K562 (cell line): ENCODE measurements at regions not wholly inside any gene's neighbourhood (a gene's known extent, or its start where the extent isn't known, plus 50 kb on each side); places are given as distances from the start of the nearest gene placed in this dataset.

ENCODE experiments used
- ATAC-seq: fragments of 200-7000 bp; cut with Tn5 transposase; 3 replicates; pipeline ENCODE4 v1.9.1; 2020; ENCODE audit warnings: moderate library complexity
- BruUV-seq: library from RNA; stranded (reverse); fragments of 400-500 nt; replicated peaks from 2 replicates; lab custom pipeline; 2021; lab: Mats Ljungman, UMichigan
- CTCF ChIA-PET: fragments of 300-600 bp; formaldehyde crosslinking; extraction: SDS; loops from one replicate; lab custom pipeline; 2021; ENCODE audit warnings: low intra/inter-chr PET ratio; lab: Yijun Ruan, JAX
- POLR2A ChIA-PET: fragments of 300-600, 350-650 bp; sonication (Branson Sonifier 250); formaldehyde crosslinking; extraction: SDS; loops from one replicate; lab custom pipeline; 2021; ENCODE audit warnings: antibody characterized with exemption, inconsistent platforms; lab: Yijun Ruan, JAX
- DNase-seq, 4 experiments: peaks; one replicate each; pipeline versions ENCODE4 v3.0.0 to v3.0.0-alpha.2; 2011 to 2018; ENCODE audit warnings: low spot score in 3 of 4, mixed read lengths in 3 of 4; ENCODE audit errors: extremely low read depth in 1 of 4
- FAIRE-seq: peaks from 2 replicates; lab custom pipeline; 2011; peaks lifted over from hg19 to GRCh38; lab: Jason Lieb, UNC
- H2AFZ ChIP-seq: 2 replicates; pipeline ENCODE4 v1.6.0; 2011; ENCODE audit warnings: low read depth, low read length, control low read depth, inconsistent platforms
- H3K27ac ChIP-seq: fragments of 200-600 bp; 3 replicates; pipeline ENCODE4 v1.8.0; 2011; ENCODE audit warnings: low read depth, mild to moderate bottlenecking, control low read depth, inconsistent platforms, low read length, moderate library complexity, mixed read lengths; ENCODE audit errors: extremely low read depth
- H3K27me3 ChIP-seq, 2 experiments: fragments of 300-600 bp in 1 of 2; 2 replicates in 1 of 2; 3 replicates in 1 of 2; pipeline versions ENCODE4 v1.6.0 to v1.8.0; 2011; ENCODE audit warnings: inconsistent platforms in 2 of 2, low read length in 2 of 2, mild to moderate bottlenecking in 1 of 2, mixed read lengths in 1 of 2, moderate library complexity in 1 of 2; ENCODE audit not compliant: control insufficient read depth in 2 of 2, insufficient read depth in 2 of 2
- H3K36me3 ChIP-seq: fragments of 300-600 bp; 3 replicates; pipeline ENCODE4 v1.8.0; 2011; ENCODE audit warnings: mild to moderate bottlenecking, low read length, inconsistent platforms; ENCODE audit not compliant: control insufficient read depth, insufficient read depth
- H3K4me1 ChIP-seq, 2 experiments: fragments of 200-600 bp in 1 of 2; replicated peaks in 1 of 2; 2 replicates in 1 of 2; 3 replicates in 1 of 2; pipeline versions ENCODE4 v1.5.1 to v1.8.0; 2011; ENCODE audit warnings: inconsistent platforms in 2 of 2, low read length in 2 of 2, mild to moderate bottlenecking in 1 of 2, mixed read lengths in 1 of 2, moderate library complexity in 1 of 2; ENCODE audit not compliant: control insufficient read depth in 2 of 2, insufficient read depth in 2 of 2
- H3K4me2 ChIP-seq: 2 replicates; pipeline ENCODE4 v1.6.1; 2011; ENCODE audit warnings: low read length, control low read depth, inconsistent platforms, mixed read lengths; ENCODE audit not compliant: insufficient read depth
- H3K4me3 ChIP-seq: fragments of 200-600 bp; sonication (generic), shearing (Covaris generic); 2 replicates; pipeline ENCODE4 v1.5.1; 2016; ENCODE audit warnings: control low read depth, inconsistent platforms
- H3K79me2 ChIP-seq: fragments of 200-600 bp; 3 replicates; pipeline ENCODE4 v1.8.0; 2011; ENCODE audit warnings: low read length, inconsistent platforms; ENCODE audit not compliant: control insufficient read depth, insufficient read depth
- H3K9ac ChIP-seq, 2 experiments: 2 replicates each; pipeline versions ENCODE4 v1.6.0 to v1.6.1; 2011; ENCODE audit warnings: low read depth in 2 of 2, low read length in 2 of 2, control low read depth in 1 of 2, inconsistent platforms in 1 of 2, mild to moderate bottlenecking in 1 of 2, mixed read lengths in 1 of 2; ENCODE audit not compliant: insufficient read depth in 1 of 2
- H3K9me1 ChIP-seq: one replicate; pipeline ENCODE4 v1.6.0; 2011; ENCODE audit warnings: inconsistent platforms, mild to moderate bottlenecking, low read length, moderate library complexity; ENCODE audit not compliant: control insufficient read depth, insufficient read depth
- H3K9me3 ChIP-seq: replicated peaks from 2 replicates; pipeline ENCODE4 v1.5.1; 2011; ENCODE audit warnings: low read depth, low read length, inconsistent platforms; ENCODE audit not compliant: control insufficient read depth, insufficient read depth
- H4K20me1 ChIP-seq: replicated peaks from 2 replicates; pipeline ENCODE4 v1.6.1; 2011; ENCODE audit warnings: low read length, inconsistent platforms, mixed read lengths; ENCODE audit not compliant: control insufficient read depth, insufficient read depth
- CBX1 ChIP-seq: sonication (generic); IDR thresholded peaks from 2 replicates; pipeline ENCODE4 v1.6.1; 2016; ENCODE audit warnings: antibody characterized with exemption, low read depth, mild to moderate bottlenecking
- MXI1 ChIP-seq: IDR thresholded peaks from 2 replicates; pipeline ENCODE4 v1.6.1; 2011; ENCODE audit warnings: low read depth, mild to moderate bottlenecking, improper control_type of control experiment, low read length
- NFE2 ChIP-seq: IDR thresholded peaks from 2 replicates; pipeline ENCODE4 v1.6.1; 2014; ENCODE audit warnings: antibody characterized with exemption, low read depth
- NR2F6 ChIP-seq: fragments of 450-650 bp; formaldehyde crosslinking; IDR thresholded peaks from 2 replicates; pipeline ENCODE4 v1.4.0; 2020; ENCODE audit warnings: mild to moderate bottlenecking
- POLR2AphosphoS5 ChIP-seq: IDR thresholded peaks from 2 replicates; pipeline ENCODE4 v1.6.1; 2011; ENCODE audit warnings: mild to moderate bottlenecking, low read depth, low read length, moderate library complexity; ENCODE audit not compliant: control insufficient read depth, insufficient read depth
- SIX5 ChIP-seq, 2 experiments: IDR thresholded peaks; 2 replicates each; pipeline ENCODE4 v1.6.1; 2011; ENCODE audit warnings: low read length in 2 of 2, borderline replicate concordance in 1 of 2, low read depth in 1 of 2, mild to moderate bottlenecking in 1 of 2, moderate library complexity in 1 of 2; ENCODE audit not compliant: insufficient read depth in 1 of 2
- SNRNP70 ChIP-seq: fragments of 200-400 bp; formaldehyde crosslinking; optimal IDR thresholded peaks from 2 replicates; pipeline ENCODE3; 2017; ENCODE audit warnings: low read depth, low read length
- TCF7L2 ChIP-seq: fragments of 150-350 bp; IDR thresholded peaks from 2 replicates; pipeline ENCODE4 v1.6.1; 2016; ENCODE audit warnings: low read depth, mild to moderate bottlenecking, low read length, moderate library complexity
- ZNF384 ChIP-seq: IDR thresholded peaks from 2 replicates; pipeline ENCODE4 v1.6.1; 2012; ENCODE audit warnings: low read depth, low read length, improper control_type of control experiment
- ZNF444 ChIP-seq: fragments of 250-450 bp; sonication (Bioruptor Pico); IDR thresholded peaks from 2 replicates; pipeline ENCODE4 v1.4.0; 2020; ENCODE audit warnings: mild to moderate bottlenecking, moderate library complexity
- ZNF511 ChIP-seq: sonication (generic); formaldehyde crosslinking; IDR thresholded peaks from 2 replicates; pipeline ENCODE4 v1.8.0; 2022; ENCODE audit warnings: mild to moderate bottlenecking, missing genetic modification reagents
- WGBS: fragments of 100-300 bp; shearing (Covaris generic); methylation state at CpG from one replicate; pipeline ENCODE4 v1.1.6; 2016; ENCODE audit warnings: low coverage, mixed read lengths; ENCODE audit not compliant: insufficient coverage; ENCODE audit errors: missing lambda C conversion rate; 5-methylcytosine and 5-hydroxymethylcytosine counted together
- in situ Hi-C: fragments of 300-500 bp; cut with MboI; formaldehyde crosslinking; loops from 4 replicates; pipeline ENCODE4 v1.15.0; 2018; ENCODE audit warnings: inconsistent platforms, mixed read lengths
- intact Hi-C: fragments of 100-400 bp; cut with micrococcal nuclease; formaldehyde crosslinking; loops from 2 replicates; pipeline ENCODE4 v1.14.2; 2022

DNA sequence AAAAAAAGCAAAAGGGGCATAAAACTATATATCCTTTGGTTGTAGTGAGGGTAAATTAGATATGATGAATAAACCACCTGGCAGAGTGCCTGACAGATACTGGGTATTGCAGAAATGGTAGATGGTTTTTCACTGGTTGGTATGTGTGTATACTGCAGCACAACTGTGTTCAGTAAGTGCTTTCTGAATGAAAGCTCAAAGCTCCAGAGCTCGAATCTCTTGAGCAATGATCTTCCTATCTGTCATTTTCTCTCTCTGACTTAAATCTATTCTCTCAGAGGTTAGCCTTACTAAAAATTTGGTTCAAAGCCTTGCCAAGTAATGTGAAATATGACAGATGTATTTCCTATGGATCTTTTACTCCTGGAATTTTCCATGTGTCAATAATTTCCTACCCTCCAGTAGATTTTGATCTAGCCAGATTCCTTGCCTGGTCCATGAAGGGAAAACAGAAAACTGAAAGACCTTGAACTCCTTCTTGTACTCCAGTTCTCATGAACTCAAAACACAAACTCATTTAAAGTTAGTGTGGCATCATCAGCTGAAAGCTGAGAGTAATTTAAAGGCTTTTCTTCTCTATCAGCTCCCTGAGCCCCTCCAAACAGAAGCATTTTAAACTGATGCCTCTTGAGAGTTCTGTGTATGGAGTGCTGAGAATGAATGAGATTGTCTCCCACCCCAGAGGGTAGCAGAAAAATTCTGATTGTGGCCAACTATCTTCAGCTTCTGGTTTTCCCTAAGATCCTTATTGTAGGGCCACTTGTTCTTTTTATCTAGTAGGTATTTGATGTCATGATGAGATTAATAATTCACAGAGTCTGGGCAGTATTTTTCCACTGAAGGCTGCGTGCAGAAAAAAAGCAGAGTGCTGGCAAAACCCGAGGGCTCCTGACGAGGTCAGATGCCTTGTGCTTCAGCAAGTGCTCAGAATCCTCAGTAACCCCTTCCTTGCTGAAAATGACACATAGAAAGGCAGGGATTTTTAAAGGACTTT is 363.4 kb upstream of the BOD1L1 start:
- no peak for TF ChIP-seq POLR2AphosphoS5
- no peak overlapping the region for H3K9ac ChIP-seq
- no peaks in the 10 kb centered on the region for H3K9me1 ChIP-seq
- FAIRE-seq (no peak), ATAC-seq (no peak), DNase-seq (no peak)
- H3K4me1 ChIP-seq = no peaks in the 10 kb centered on the region
- in situ Hi-C loops = no loop called here
- no peaks in the 10 kb centered on the region for H3K79me2 ChIP-seq
- H3K4me3 ChIP-seq = no peak overlapping the region
- no TSS peak for BruUV-seq
- H3K36me3 ChIP-seq = no peaks in the 10 kb centered on the region
- WGBS = 0% methylated on average over 4 of the region's 4 CpGs
- no peak overlapping the region for H2AFZ ChIP-seq
- no peaks in the 10 kb centered on the region for H3K27me3 ChIP-seq
- ChIA-PET POLR2A (no interaction called here), CTCF (no interaction called here)
- intact Hi-C loops = no loop called here
- H3K9me3 ChIP-seq = no peaks in the 10 kb centered on the region
- no peak overlapping the region for H3K27ac ChIP-seq
- no peaks in the 10 kb centered on the region for H4K20me1 ChIP-seq
- H3K4me2 ChIP-seq = no peak overlapping the region

- no peak overlapping the region for H3K9ac ChIP-seq
- DNase-seq (no peak), ATAC-seq (no peak), FAIRE-seq (no peak)
- no TSS peak for BruUV-seq
- TF ChIP-seq ZNF511 (no peak), ZNF384 (no peak), NR2F6 (CRISPR knock-in tag) (no peak), NFE2 (no peak), MXI1 (no peak), SNRNP70 (no peak), TCF7L2 (no peak), ZNF444 (CRISPR knock-in tag) (no peak), SIX5 (IDR thresholded peaks at IDR 0.05; ENCODE audit: borderline replicate concordance in 1 of 2, insufficient read depth in 1 of 2, low read depth in 1 of 2, low read length in 2 of 2) (no peak), CBX1 (no peak)
- H3K36me3 ChIP-seq = no peaks in the 10 kb centered on the region
- WGBS = 0% methylated on average over 2 of the region's 2 CpGs
- no peaks in the 10 kb centered on the region for H3K27me3 ChIP-seq
- no peak overlapping the region for H3K4me3 ChIP-seq
- ChIA-PET CTCF (no interaction called here), POLR2A (no interaction called here)
- no peaks in the 10 kb centered on the region for H4K20me1 ChIP-seq
- H3K9me3 ChIP-seq = no peaks in the 10 kb centered on the region
- H3K79me2 ChIP-seq = no peaks in the 10 kb centered on the region
- H3K9me1 ChIP-seq = no peaks in the 10 kb centered on the region
- no peak overlapping the region for H3K27ac ChIP-seq
- intact Hi-C loops = no loop called here
- in situ Hi-C loops = no loop called here
- H2AFZ ChIP-seq = no peak overlapping the region
- no peak overlapping the region for H3K4me2 ChIP-seq
- no peaks in the 10 kb centered on the region for H3K4me1 ChIP-seq
Measured at GRCh38 chr4:13992041-13992440, 364.5 kb upstream of the BOD1L1 start.
